ENCODE measurements at regions not wholly inside any gene's neighbourhood (a gene's known extent, or its start where the extent isn't known, plus 50 kb on each side); places are given as distances from the start of the nearest gene placed in this dataset.
"Not testable (repeated sequence)": the region's sequence is repeated elsewhere in the genome, so short reads cannot be mapped to it uniquely, and the experiment has no call there.

GRCh38 chrX:39427906-39428305 lies 626.6 kb downstream of the MID1IP1 start:
- ATAC-seq (replicated peaks) = peak; percentile 75
- H3K36me3 Mint-ChIP-seq (ENCODE audit: low read depth) = no peaks in the 10 kb centered on the region
- H3K4me1 Mint-ChIP-seq = peaks cover 23% of the 10 kb centered on the region
- peaks cover 5% of the 10 kb centered on the region for H3K9me3 Mint-ChIP-seq
- peak overlapping the region; percentile 33 for H3K4me3 Mint-ChIP-seq
- no peaks in the 10 kb centered on the region for H3K27me3 Mint-ChIP-seq
- peak overlapping the region; percentile 100 for H3K27ac Mint-ChIP-seq

- no peak for ATAC-seq (replicated peaks)
- Mint-ChIP-seq H3K36me3 (ENCODE audit: low read depth) (no peaks in the 10 kb centered on the region), H3K4me1 (peaks cover 22% of the 10 kb centered on the region), H3K9me3 (peaks cover 4% of the 10 kb centered on the region), H3K4me3 (no peak overlapping the region), H3K27me3 (no peaks in the 10 kb centered on the region), H3K27ac (no peak overlapping the region)
These were observed 629.3 kb downstream of the MID1IP1 start for GRCh38 chrX:39430551-39430950.

- Mint-ChIP-seq H3K27ac (peak overlapping the region; percentile 46), H3K9me3 (peaks cover 4% of the 10 kb centered on the region), H3K27me3 (no peaks in the 10 kb centered on the region), H3K36me3 (ENCODE audit: low read depth) (no peaks in the 10 kb centered on the region), H3K4me3 (peak overlapping the region; percentile 28), H3K4me1 (peaks cover 18% of the 10 kb centered on the region)
- no peak for ATAC-seq (replicated peaks)
These were observed 630.6 kb downstream of the MID1IP1 start for GRCh38 chrX:39431893-39432292.

GRCh38 chrX:39434671-39435070 lies 633.4 kb downstream of the MID1IP1 start:
- not testable (repeated sequence) for H3K4me3 Mint-ChIP-seq; H3K9me3 Mint-ChIP-seq; H3K36me3 Mint-ChIP-seq (ENCODE audit: low read depth); H3K4me1 Mint-ChIP-seq; H3K27me3 Mint-ChIP-seq; H3K27ac Mint-ChIP-seq; ATAC-seq (replicated peaks)

GRCh38 chrX:39436538-39436937 lies 635.3 kb downstream of the MID1IP1 start:
- not testable (repeated sequence) for H3K27me3 Mint-ChIP-seq; H3K36me3 Mint-ChIP-seq (ENCODE audit: low read depth); ATAC-seq (replicated peaks); H3K27ac Mint-ChIP-seq; H3K4me3 Mint-ChIP-seq; H3K9me3 Mint-ChIP-seq
- peaks cover 14% of the 10 kb centered on the region for H3K4me1 Mint-ChIP-seq

- H3K36me3 Mint-ChIP-seq (ENCODE audit: low read depth) = no peaks in the 10 kb centered on the region
- H3K9me3 Mint-ChIP-seq = peaks cover 4% of the 10 kb centered on the region
- H3K4me1 Mint-ChIP-seq = peaks cover 14% of the 10 kb centered on the region
- no peak overlapping the region for H3K27ac Mint-ChIP-seq
- no peak overlapping the region for H3K4me3 Mint-ChIP-seq
- ATAC-seq (replicated peaks) = no peak
- H3K27me3 Mint-ChIP-seq = no peaks in the 10 kb centered on the region
These were observed 636.6 kb downstream of the MID1IP1 start for GRCh38 chrX:39437670-39438441.

GRCh38 chrX:39438603-39439602 lies 637.6 kb downstream of the MID1IP1 start:
- Mint-ChIP-seq H3K4me3 (peak overlapping the region; percentile 37), H3K4me1 (peaks cover 12% of the 10 kb centered on the region), H3K36me3 (ENCODE audit: low read depth) (no peaks in the 10 kb centered on the region), H3K27me3 (no peaks in the 10 kb centered on the region), H3K27ac (peak overlapping the region; percentile 46), H3K9me3 (peaks cover under 1% of the 10 kb centered on the region)
- no peak for ATAC-seq (replicated peaks)

GRCh38 chrX:39439906-39440798 lies 638.9 kb downstream of the MID1IP1 start:
- Mint-ChIP-seq H3K4me3 (peak overlapping the region; percentile 75), H3K36me3 (ENCODE audit: low read depth) (no peaks in the 10 kb centered on the region), H3K27me3 (no peaks in the 10 kb centered on the region), H3K9me3 (no peaks in the 10 kb centered on the region), H3K27ac (peak overlapping the region; percentile 97), H3K4me1 (peaks cover 12% of the 10 kb centered on the region)
- ATAC-seq (replicated peaks) = peak; percentile 42

- no peaks in the 10 kb centered on the region for H3K27me3 Mint-ChIP-seq
- H3K4me1 Mint-ChIP-seq = peaks cover 12% of the 10 kb centered on the region
- peak overlapping the region; percentile 97 for H3K27ac Mint-ChIP-seq
- no peaks in the 10 kb centered on the region for H3K36me3 Mint-ChIP-seq (ENCODE audit: low read depth)
- ATAC-seq (replicated peaks) = peak; percentile 81
- H3K4me3 Mint-ChIP-seq = peak overlapping the region; percentile 75
- no peaks in the 10 kb centered on the region for H3K9me3 Mint-ChIP-seq
These were observed 639.6 kb downstream of the MID1IP1 start for GRCh38 chrX:39440799-39441284.

GRCh38 chrX:39442332-39442731 lies 641.1 kb downstream of the MID1IP1 start:
- no peaks in the 10 kb centered on the region for H3K9me3 Mint-ChIP-seq
- H3K4me3 Mint-ChIP-seq = no peak overlapping the region
- no peaks in the 10 kb centered on the region for H3K36me3 Mint-ChIP-seq (ENCODE audit: low read depth)
- H3K27ac Mint-ChIP-seq = peak overlapping the region; percentile 7
- peaks cover 12% of the 10 kb centered on the region for H3K4me1 Mint-ChIP-seq
- ATAC-seq (replicated peaks) = no peak
- no peaks in the 10 kb centered on the region for H3K27me3 Mint-ChIP-seq

- Mint-ChIP-seq H3K4me1 (peaks cover 12% of the 10 kb centered on the region), H3K36me3 (ENCODE audit: low read depth) (no peaks in the 10 kb centered on the region), H3K4me3 (no peak overlapping the region), H3K27ac (no peak overlapping the region), H3K27me3 (no peaks in the 10 kb centered on the region), H3K9me3 (no peaks in the 10 kb centered on the region)
- ATAC-seq (replicated peaks) = no peak
These were observed 642.0 kb downstream of the MID1IP1 start for GRCh38 chrX:39443240-39443639.

GRCh38 chrX:39445336-39445735 lies 644.1 kb downstream of the MID1IP1 start:
- H3K9me3 Mint-ChIP-seq = no peaks in the 10 kb centered on the region
- no peak for ATAC-seq (replicated peaks)
- no peak overlapping the region for H3K4me3 Mint-ChIP-seq
- no peak overlapping the region for H3K27ac Mint-ChIP-seq
- H3K36me3 Mint-ChIP-seq (ENCODE audit: low read depth) = no peaks in the 10 kb centered on the region
- H3K27me3 Mint-ChIP-seq = no peaks in the 10 kb centered on the region
- H3K4me1 Mint-ChIP-seq = peaks cover 16% of the 10 kb centered on the region

- Mint-ChIP-seq H3K36me3 (ENCODE audit: low read depth) (no peaks in the 10 kb centered on the region), H3K27me3 (no peaks in the 10 kb centered on the region), H3K27ac (no peak overlapping the region), H3K4me1 (peaks cover 10% of the 10 kb centered on the region), H3K4me3 (no peak overlapping the region), H3K9me3 (no peaks in the 10 kb centered on the region)
- ATAC-seq (replicated peaks) = peak; percentile 34
These were observed 648.1 kb downstream of the MID1IP1 start for GRCh38 chrX:39449352-39449751.
